ENCODE measurements at regions not wholly inside any gene's neighbourhood (a gene's known extent, or its start where the extent isn't known, plus 50 kb on each side); places are given as distances from the start of the nearest gene placed in this dataset.

DNA sequence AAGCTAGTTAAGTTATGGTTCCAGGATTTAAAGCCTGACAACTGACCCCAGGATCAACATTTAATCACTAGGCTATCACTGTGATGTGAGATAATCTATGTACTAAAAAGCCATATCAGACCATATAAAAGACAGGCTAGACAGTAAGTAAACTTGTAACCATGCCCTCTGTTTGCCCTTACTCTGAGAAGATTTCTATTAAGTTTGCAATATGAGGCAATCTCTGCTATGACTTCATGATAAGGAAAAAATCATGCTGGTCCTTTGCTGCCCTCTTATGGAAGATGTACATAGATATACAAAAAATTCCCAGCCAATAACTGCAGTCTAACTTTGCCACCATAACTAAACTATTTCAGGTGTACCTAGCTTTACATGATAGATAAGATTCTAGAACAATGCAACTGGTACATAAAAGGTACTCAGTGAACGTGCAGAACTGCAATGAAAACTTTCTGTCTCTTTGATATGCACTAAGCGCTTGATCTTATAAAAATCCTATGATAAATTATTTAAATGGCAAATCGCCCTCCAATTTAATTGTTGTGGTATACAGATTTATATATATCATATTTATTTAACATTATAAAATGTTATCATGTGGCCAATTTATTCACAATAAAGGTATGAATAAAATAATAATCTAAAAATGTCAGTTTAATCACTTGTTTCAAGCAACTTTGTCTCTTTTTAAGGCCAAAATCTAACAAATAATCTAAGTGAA is 70.5 kb downstream of the FAM217A start:
- peak; percentile 30 for DNase-seq

DNA sequence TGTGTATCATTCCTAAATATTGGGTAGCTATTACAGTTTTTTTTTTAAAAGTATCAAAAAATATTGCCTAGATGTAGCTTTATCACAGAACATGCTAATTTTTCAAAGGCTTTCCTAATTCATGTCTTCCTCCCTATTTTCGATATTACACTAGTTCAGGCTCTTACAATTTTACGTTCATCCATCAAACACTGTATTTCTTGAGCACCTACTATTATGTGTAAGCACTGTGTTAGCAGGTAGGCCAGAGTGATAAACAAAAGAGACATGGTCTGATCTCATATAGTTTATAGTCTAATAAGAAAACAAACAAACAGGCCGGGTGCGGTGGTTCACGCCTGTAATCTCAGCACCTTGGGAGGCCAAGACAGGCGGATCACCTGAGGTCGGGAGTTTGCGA is 69.5 kb downstream of the FAM217A start:
- no peak for DNase-seq

DNA sequence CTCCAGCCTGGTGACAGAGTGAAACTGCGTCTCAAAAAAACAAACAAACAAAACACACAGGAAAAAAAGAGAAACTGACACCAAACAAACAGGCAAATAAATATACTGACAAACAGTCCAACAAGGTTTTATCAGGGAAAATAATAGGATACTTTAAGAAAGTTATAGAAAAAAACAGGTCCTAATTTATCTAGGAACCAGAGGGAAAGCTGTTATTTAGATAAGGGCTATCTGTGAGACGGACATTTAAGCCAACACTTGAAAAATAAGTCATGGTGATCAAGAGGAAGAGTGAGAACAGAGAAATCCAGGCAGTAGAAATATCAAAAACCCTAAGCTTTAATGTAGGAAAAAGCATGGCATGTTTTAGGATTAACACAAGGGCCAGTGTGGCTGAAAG is 68.9 kb downstream of the FAM217A start:
- no peak for DNase-seq

DNA sequence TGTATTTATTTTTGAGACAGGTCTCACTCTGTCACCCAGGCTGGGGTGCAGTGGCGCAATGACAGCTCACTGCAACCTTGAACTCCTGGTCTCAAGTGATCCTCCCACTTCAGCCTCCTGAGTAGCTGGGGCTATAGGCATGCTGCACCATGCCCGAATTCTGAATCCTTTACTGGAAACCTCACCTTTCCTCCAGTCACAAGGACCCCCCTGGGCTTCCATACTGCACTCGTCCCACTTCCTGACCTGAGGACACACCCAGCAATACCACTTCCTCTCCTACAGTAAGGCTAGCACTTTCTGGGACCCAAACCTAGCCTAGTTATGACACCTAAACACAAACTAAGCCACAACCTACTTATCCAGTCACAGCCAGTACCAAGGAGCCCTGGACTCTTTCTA is 68.2 kb downstream of the FAM217A start:
- DNase-seq = no peak

DNA sequence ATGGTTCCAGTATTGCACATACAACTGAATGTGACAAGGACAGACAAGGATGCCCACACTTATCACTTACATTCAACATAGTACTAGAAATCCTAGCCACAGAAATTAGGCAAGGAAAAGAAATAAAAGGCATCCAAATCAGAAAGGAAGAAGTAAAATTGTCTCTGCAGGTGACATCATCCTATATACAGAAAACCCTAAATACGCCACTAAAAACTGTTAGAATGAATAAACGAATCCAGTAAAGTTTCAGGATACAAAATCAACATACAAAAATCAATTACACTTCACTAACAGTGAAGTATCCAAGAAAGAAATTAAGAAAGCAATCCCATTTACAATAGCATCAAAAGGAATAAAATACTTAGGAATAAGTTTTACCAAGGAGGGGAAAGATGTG is 66.1 kb downstream of the FAM217A start:
- no peak for DNase-seq

DNA sequence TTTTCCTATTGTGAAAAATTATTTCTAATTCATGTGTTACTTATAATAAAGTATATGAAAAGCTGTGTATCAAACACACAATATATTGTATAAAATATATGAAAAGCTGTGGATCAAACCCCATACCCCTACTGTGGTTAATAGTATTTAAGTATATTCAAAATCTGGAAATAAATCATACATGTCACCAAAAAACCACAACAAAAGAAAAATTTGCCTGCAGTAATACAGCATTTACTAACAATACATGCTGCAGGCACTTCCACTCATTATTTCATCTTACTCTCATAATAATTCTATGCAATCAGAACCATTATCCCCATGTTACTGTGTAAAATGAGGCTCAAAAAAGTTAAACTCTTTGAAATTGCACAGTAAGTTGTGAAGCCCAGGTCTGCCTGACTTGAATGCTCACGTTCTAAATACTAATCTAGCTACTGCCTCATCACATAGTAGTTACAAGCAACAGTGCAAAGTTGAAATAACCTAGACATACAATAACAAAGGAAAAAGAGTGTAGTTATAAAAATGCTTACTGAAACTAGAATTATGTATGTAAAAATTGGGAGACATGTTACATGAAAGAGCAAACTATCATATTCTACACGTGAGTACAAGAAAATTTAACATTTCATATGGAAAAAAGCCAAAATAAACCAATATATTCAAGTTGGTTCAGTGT is 61.7 kb downstream of the FAM217A start:
- DNase-seq = no peak

DNA sequence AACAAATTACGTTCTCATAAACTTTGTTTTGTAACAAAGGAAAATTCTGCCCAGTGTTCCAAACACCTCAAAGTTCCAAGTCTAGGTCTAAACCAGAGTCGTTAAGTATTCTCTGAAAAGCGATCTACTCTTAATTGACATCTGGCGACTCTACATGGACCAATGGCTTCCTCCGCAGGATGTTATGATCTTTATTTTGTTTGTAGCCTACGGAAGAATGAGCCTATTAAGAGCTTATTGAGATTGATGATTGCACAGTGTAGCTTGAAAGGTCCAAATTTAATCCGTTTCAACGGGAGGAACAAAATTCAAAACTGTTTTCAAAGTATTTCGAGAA is 61.1 kb downstream of the FAM217A start:
- peak; percentile 38 for DNase-seq

DNA sequence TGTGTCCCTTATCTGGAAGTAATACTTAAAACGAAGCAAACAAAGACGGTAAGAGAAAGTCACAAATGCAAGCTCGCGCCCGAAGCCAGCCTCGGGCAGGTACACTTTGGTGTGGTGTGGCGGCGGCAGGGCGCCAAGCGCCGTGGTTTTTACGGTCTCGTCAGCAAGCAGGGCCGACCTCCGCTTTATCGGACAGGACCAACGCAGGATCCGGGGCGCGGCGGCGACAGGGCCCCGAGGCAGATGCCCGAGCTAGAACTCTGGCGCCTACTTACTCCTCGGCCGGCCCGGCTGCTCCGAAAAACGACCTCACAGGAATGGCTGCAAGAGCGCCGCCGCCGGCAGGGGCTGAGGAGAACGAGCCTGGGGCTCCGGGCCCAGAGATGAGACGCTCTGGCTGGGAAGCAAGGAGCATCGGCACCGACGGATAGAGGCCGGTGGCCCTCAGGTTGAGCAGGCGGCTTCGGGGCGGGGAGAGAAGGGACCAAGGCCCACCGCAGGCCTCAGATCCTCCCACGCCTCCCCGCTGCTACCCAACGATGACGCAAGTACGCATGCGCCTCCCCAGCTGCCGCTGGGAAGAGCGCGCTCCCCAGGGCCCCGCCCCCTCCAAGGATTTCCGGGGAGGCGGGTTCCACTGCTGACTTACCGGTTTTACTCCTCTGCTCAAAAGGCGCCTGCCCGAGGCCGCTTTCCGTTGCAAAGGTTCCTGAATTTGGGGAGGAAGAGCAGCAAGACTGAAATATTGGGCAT is 60.6 kb downstream of the FAM217A start:
- DNase-seq = peak; percentile 90

Measured in NCI-H1694 (cell line).